ENCODE measurements at regions not wholly inside any gene's neighbourhood (a gene's known extent, or its start where the extent isn't known, plus 50 kb on each side); places are given as distances from the start of the nearest gene placed in this dataset.
"Not testable (repeated sequence)": the region's sequence is repeated elsewhere in the genome, so short reads cannot be mapped to it uniquely, and the experiment has no call there.

DNA sequence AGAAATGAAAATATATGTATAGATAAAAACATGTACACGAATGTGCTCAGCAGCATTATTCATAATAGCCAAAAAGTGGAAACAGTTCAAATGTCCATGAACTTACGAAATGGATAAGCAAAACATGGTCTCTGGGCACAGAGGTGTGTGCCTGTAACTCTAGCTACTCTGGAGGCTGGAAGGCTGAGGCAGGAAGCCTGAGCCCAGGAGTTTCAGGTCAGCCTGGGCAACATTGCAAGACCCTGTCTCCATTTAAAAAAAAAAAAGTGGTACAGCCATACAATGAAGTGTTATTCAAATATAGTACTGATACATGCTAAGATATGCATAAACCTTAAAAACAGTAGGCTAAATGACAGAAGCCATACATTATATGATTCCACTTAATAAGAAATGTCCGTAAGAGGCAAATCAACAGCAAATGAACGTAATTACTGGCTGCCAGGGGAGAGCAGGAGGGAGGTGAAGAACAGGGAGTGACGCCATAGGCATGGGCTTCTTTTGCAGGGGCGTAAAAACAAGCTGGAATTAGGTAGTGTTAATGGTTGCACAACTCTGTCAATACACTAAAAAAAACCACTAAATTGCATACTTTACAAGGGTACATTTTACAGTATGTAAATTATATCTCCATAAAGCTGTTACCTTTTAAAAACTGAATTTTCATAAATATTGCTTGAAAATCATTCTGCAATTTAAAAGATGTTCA, 87.2 kb upstream of the PLEKHM1 start:
- no peak overlapping the region for H3K9ac ChIP-seq
- H3K36me3 ChIP-seq: peaks cover 5 to 82% (median 61%) of the 10 kb centered on the region in 11 experiments; a peak in 18 of 22 replicates
- H3K27ac ChIP-seq: no peak overlapping the region
- H3K4me2 ChIP-seq: no peak overlapping the region
- no peaks in the 10 kb centered on the region for H3K9me3 ChIP-seq (replicated peaks in 1 of 11)
- H3K27me3 ChIP-seq: no peaks in the 10 kb centered on the region
- peaks cover 8 to 24% (median 13%) of the 10 kb centered on the region in 10 experiments for H3K4me1 ChIP-seq
- TF ChIP-seq Cebpa-rat (IDR thresholded peaks at IDR 0.05): no peak
- peaks cover 20 to 87% (median 59%) of the 10 kb centered on the region in 11 experiments; a peak in 21 of 22 replicates for H4K20me1 ChIP-seq
- H3K4me3 ChIP-seq: no peak overlapping the region

DNA sequence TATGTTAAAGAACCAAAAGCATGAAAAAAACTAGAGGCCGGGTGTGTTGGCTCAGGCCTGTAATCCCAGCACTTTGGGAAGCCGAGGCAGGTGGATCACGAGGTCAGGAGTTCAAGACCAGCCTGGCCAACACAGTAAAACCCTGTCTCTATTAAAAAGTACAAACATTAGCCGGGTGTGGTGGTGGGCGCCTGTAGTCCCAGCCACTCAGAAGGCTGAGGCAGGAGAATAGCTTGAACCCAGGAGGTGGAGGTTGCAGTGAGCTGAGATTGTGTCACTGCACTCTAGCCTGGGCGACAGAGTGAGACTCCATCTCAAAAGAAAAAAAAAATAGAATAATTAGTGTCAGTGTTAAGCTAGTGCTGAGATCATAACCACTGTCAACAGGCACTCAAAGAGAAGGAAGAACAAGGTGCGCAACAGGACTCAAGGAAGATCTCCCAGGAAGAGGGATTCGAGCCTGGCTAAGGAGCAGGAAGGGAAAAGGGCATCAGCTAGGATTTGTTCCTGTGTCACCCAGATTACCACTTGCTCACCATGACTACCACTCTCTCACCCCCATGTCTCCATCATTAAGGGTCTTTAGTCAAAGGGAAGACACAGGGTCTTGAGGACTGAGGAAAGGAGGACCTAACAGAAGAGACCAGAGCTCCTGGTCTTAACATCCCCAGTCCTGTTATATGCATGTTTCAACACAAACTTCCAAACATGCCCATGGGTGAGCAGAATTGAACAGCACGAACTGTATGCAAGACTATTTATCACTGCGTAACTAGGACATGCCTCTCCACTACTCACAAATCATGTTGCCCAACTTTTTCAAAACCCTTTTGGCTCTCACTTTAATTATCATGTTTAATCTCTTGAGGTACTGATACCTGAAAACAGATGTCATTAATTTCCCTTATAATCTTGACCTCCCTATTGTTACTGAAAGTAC, 88.3 kb upstream of the PLEKHM1 start:
- H3K36me3 ChIP-seq: peaks cover 5 to 75% (median 57%) of the 10 kb centered on the region in 11 experiments; a peak in 18 of 22 replicates
- H3K9ac ChIP-seq: no peak overlapping the region
- peaks cover 13 to 31% (median 20%) of the 10 kb centered on the region in 10 experiments for H3K4me1 ChIP-seq
- TF ChIP-seq Cebpa-rat (IDR thresholded peaks at IDR 0.05): no peak
- H3K27ac ChIP-seq: no peak overlapping the region
- H3K4me3 ChIP-seq: no peak overlapping the region
- no peaks in the 10 kb centered on the region for H3K9me3 ChIP-seq (replicated peaks in 1 of 11)
- no peak overlapping the region for H3K4me2 ChIP-seq
- H3K27me3 ChIP-seq: no peaks in the 10 kb centered on the region
- peaks cover 20 to 81% (median 53%) of the 10 kb centered on the region in 11 experiments; a peak in 21 of 22 replicates for H4K20me1 ChIP-seq

DNA sequence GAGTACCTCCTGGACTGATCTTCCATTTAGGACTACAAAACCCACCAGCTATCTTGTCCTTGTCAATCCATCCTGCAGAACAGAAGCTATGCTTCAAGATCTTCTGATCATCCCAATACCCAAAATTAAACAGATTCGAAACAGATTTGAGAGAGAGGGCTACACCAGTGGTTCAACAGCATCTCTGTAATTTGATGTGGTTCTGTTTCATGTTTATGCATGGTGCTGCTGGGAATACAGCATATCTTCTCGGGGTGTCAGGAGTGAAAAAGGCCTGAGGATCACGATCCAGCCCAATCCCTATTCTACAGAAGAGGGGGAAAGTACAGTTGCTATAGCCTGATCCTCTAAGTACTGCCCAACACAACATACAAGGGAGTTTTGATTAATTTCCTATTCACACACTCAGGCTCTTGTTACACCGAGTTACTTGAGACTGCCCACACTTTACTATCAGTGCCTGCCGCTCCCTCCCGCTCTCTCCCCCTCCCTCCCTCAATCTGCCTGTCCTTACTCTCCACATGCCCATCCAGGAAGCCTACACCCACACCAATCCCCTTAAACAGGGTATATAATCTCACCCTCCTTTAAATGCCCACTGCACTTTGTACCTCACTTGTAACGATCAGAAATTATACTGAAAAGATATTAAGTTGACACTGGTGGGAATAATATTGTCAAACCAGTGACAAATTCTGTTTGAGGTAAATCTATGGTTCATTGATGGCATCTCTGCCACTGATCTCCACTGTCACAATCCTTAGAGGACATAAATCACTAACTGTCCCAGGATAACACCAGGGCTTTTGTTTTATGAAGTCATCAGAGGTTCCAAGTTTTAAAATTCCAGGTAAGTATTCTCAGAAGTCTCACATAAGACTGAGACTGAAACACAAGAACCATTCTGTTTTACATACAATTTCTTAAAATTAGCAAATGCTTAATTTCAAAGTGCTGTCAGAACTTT, 89.3 kb upstream of the PLEKHM1 start:
- no peak overlapping the region for H3K4me2 ChIP-seq

DNA sequence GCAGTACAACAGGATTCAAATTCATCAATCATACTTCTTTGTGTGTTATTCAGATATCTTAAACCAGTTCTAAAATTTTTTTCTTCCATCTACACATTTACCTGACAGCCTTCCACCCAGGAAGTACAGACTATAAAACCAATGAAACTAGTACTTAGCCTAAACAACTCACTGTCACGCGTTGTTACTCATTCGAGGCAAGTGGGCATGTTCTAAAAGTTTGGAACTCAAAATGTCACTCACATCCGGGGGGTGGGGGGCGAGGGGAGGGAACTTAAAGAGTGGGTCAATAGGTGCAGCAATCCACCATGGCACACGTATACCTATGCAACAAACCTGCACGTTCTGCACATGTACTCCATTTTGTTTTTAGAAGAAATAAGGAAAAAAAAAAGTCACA, 90.4 kb upstream of the PLEKHM1 start:
- Histone ChIP-seq H4K20me1 (peaks cover 19 to 64% (median 33%) of the 10 kb centered on the region in 11 experiments; a peak in 19 of 22 replicates), H3K9ac (no peak overlapping the region), H3K27me3 (peaks cover 0 to under 1% (median 0%) of the 10 kb centered on the region in 11 experiments; a peak in 3 of 22 replicates), H3K4me1 (peaks cover 13 to 27% (median 21%) of the 10 kb centered on the region in 10 experiments), H3K36me3 (peaks cover 4 to 55% (median 41%) of the 10 kb centered on the region in 11 experiments; a peak in 18 of 22 replicates), H3K4me3 (no peak overlapping the region), H3K9me3 (replicated peaks in 1 of 11) (no peaks in the 10 kb centered on the region), H3K4me2 (peak overlapping the region in 1 of 11 experiments; percentile 4; a peak in 1 of 22 replicates), H3K27ac (no peak overlapping the region)
- no peak for TF ChIP-seq Cebpa-rat (IDR thresholded peaks at IDR 0.05)

More for the DNA sequence above, 89.3 kb upstream of the PLEKHM1 start:
- TF ChIP-seq Cebpa-rat (IDR thresholded peaks at IDR 0.05): no peak
- Histone ChIP-seq H3K4me1 (peaks cover 13 to 31% (median 21%) of the 10 kb centered on the region in 10 experiments), H4K20me1 (peaks cover 20 to 74% (median 43%) of the 10 kb centered on the region in 11 experiments; a peak in 20 of 22 replicates), H3K9me3 (replicated peaks in 1 of 11) (no peaks in the 10 kb centered on the region), H3K9ac (no peak overlapping the region), H3K36me3 (peaks cover 5 to 66% (median 53%) of the 10 kb centered on the region in 11 experiments; a peak in 18 of 22 replicates), H3K4me3 (no peak overlapping the region), H3K27ac (no peak overlapping the region), H3K27me3 (no peaks in the 10 kb centered on the region)

DNA sequence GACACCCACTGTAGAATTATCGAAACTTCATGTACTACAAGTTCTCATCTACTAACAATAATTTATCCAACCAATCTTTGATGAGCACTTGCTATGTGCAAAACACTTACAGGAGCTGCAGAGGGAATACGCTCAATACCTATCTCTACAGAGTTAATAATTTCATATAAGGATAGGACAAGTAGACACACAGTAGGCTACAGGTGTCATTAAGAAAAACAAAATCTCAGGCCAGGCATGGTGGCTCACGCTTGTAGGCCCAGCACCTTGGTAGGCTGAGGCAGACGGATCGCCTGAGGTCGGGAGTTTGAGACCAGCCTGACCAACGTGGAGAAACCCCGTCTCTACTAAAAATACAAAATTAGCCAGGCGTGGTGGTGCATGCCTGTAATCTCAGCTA, 91.3 kb upstream of the PLEKHM1 start:
- Histone ChIP-seq H3K9ac (no peak overlapping the region), H3K36me3 (peaks cover 4 to 46% (median 32%) of the 10 kb centered on the region in 11 experiments; a peak in 18 of 22 replicates), H3K27me3 (peaks cover 0 to 5% (median 0%) of the 10 kb centered on the region in 11 experiments; a peak in 4 of 22 replicates), H4K20me1 (peaks cover 19 to 56% (median 31%) of the 10 kb centered on the region in 11 experiments; a peak in 19 of 22 replicates), H3K9me3 (replicated peaks in 1 of 11) (no peaks in the 10 kb centered on the region), H3K4me2 (peak overlapping the region in 4 of 11 experiments; percentile 87 to 96 (median 92); a peak in 3 of 22 replicates), H3K27ac (no peak overlapping the region), H3K4me3 (no peak overlapping the region), H3K4me1 (peaks cover 14 to 35% (median 26%) of the 10 kb centered on the region in 10 experiments)
- no peak for TF ChIP-seq Cebpa-rat (IDR thresholded peaks at IDR 0.05)

DNA sequence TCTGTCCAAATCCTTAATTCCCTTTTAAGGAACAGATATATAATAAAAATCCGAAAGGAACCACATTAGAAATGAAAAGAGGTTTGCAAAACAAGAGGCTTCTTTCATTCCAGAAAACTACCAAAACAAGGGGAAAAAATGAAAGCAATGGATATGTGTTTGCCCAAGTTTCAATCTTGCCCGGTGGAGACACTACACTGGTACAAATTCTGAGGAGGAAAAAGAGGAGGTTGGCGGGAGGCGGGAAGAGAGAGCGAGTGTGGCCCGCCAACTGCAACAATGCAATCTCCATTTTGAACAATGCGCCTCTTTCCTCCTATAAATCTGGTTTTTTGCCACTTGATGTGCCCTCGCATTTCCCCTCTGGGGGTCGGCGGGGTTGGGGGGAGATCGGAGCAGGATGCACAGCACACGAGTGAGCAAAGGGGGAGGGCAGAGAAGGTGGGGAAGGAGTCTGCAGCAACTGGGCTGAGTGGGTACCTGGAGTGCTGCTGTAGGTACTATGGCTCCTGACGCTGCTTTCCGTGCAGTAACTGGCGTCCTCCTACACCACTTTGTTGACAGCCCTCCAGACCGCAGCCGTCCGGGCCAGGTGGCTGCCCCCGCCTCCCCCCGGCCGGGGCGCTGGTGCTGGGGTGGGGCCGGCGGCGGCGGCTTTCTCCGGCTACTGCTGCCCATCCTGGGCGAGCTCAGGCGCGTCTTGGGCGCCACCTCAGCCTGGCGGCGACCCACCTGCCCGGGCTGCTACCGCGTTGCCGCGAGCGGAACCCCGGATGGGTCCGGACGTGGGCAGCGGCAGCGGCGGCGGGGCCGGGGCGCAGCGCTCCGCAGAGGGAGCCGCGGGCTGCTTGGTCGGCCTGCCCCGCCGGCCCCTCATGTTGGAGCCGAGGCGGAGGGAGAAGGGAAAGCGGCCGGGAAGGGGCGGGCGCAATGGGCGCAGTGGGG, 93.8 kb upstream of the PLEKHM1 start:
- TF ChIP-seq Cebpa-rat (IDR thresholded peaks at IDR 0.05): no peak
- Histone ChIP-seq H3K4me2 (peak overlapping the region; percentile 81 to 99 (median 87)), H3K4me3 (peak overlapping the region; percentile 73 to 94 (median 78)), H3K27ac (peak overlapping the region; percentile 71 to 98 (median 94)), H3K9ac (peak overlapping the region; percentile 88 to 99 (median 95)), H3K4me1 (peaks cover 12 to 35% (median 27%) of the 10 kb centered on the region in 10 experiments), H3K9me3 (replicated peaks in 1 of 11) (no peaks in the 10 kb centered on the region), H3K27me3 (peaks cover 0 to 5% (median 0%) of the 10 kb centered on the region in 11 experiments; a peak in 4 of 22 replicates), H4K20me1 (peaks cover 5 to 31% (median 12%) of the 10 kb centered on the region in 11 experiments; a peak in 16 of 22 replicates), H3K36me3 (peaks cover 4 to 29% (median 21%) of the 10 kb centered on the region in 11 experiments; a peak in 15 of 22 replicates)

DNA sequence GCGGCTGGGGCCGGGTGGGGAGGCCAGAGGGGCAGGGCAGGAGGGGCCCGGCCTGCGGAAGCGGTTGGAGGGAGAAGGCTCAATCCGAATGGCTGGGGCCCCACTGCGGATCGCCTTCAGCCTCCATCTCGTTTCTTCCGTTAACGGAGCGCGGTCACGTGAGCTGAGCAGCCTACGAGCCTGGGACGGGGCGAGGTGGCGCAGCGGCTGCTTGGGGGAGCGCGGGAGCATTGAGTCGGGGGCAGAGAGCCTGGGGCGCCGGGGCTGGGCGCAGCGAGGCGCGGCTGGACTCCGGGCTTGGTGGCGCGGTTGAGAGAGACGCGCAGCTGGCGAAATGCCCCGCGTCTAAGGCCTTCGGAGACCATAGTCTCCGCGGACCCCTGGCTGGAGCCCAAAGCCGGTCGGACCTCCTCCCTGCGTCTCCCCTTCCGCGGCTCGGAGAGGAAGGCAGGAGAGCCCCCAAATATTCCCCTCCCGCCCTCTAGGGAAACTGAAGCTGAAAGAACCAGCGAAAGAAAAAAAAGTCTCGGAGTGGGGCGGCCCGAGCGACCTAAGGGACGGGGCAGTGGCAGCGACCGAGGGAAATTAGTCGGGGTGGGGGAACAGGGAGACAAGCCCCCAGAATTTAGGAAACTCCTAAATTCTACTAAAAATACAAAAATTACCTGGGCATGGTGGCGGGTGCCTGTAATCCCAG, 94.7 kb upstream of the PLEKHM1 start:
- peak overlapping the region; percentile 71 to 98 (median 94) for H3K27ac ChIP-seq
- H3K36me3 ChIP-seq: peaks cover 4 to 22% (median 19%) of the 10 kb centered on the region in 11 experiments; a peak in 15 of 22 replicates
- peaks cover 12 to 32% (median 27%) of the 10 kb centered on the region in 10 experiments for H3K4me1 ChIP-seq

DNA sequence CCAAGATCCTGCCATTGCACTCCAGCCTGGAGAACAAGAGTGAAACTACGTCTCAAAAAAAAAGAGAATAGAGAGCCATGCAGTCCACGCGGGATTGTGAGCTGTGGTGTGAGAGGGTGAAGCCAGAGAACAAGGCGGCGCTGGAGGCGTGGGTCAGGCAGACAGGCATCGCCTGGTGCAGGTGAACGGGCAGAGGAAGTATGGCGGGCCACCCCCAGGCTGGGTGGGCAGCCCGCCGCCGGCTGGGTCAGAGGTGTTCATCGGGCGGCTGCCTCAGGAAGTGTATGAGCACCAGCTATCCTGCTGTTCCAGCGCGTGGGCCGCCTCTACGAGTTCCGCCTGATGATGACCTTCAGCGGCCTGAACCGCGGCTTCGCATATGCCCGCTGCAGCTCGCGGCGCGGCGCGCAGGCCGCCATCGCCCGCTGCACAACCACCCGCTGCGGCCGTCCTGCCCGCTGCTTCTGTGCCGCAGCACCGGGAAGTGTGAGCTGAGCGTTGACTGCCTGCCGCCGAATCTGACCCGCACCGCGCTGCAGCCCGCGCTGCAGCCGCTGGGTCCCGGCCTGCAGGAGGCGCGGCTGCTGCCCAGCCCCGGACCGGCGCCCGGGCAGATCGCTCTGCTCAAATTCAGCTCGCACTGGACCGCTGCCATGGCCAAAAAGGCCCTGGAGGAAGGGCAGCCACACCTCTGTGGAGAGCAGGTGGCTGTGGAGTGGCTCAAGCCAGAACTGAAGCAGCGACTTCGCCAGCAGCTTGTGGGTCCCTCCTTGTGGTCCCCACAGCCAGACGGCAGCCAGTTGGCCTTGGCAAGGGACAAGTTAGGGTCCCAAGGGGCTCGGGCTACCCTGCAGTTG, 95.5 kb upstream of the PLEKHM1 start:
- not testable (repeated sequence) for H3K27me3 ChIP-seq; H3K9me3 ChIP-seq (replicated peaks in 1 of 11)
- Histone ChIP-seq H3K4me2 (peak overlapping the region; percentile 81 to 89 (median 86)), H3K9ac (peak overlapping the region; percentile 88 to 99 (median 95)), H3K4me3 (peak overlapping the region; percentile 73 to 94 (median 78)), H3K27ac (peak overlapping the region; percentile 71 to 98 (median 94); a peak in 21 of 22 replicates), H3K4me1 (peaks cover 12 to 32% (median 26%) of the 10 kb centered on the region in 10 experiments), H3K36me3 (peaks cover 2 to 19% (median 17%) of the 10 kb centered on the region in 11 experiments; a peak in 15 of 22 replicates), H4K20me1 (peaks cover 0 to 20% (median 0%) of the 10 kb centered on the region in 11 experiments; a peak in 4 of 22 replicates)

More for the DNA sequence above, 94.7 kb upstream of the PLEKHM1 start:
- H3K9ac ChIP-seq: peak overlapping the region; percentile 88 to 99 (median 95)
- peak overlapping the region; percentile 81 to 99 (median 86) for H3K4me2 ChIP-seq
- H4K20me1 ChIP-seq: peaks cover 0 to 23% (median 5%) of the 10 kb centered on the region in 11 experiments; a peak in 7 of 22 replicates
- peak overlapping the region; percentile 73 to 94 (median 78) for H3K4me3 ChIP-seq
- H3K9me3 ChIP-seq (replicated peaks in 1 of 11); H3K27me3 ChIP-seq: not testable (repeated sequence)

DNA sequence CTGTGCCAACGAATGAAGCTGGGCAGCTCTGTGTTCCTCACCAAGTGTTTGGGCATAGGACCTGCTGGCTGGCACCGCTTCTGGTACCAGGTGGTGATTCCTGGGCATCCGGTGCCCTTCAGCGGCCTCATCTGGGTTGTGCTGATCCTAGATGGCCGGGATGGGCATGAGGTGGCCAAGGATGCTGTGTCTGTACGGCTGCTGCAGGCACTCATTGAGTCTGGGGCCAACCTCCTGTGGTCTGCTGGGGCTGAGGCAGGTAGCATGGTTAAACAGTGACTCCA, 96.1 kb upstream of the PLEKHM1 start:
- Histone ChIP-seq H3K4me2 (peak overlapping the region; percentile 81 to 89 (median 86)), H3K9ac (peak overlapping the region in 9 of 11 experiments; percentile 91 to 99 (median 95); a peak in 12 of 22 replicates), H3K36me3 (peaks cover 0 to 13% (median 11%) of the 10 kb centered on the region in 11 experiments; a peak in 15 of 22 replicates), H3K4me1 (peaks cover 12 to 30% (median 23%) of the 10 kb centered on the region in 10 experiments), H3K27ac (peak overlapping the region in 4 of 11 experiments; percentile 92 to 96 (median 94); a peak in 4 of 22 replicates), H4K20me1 (peaks cover 0 to 15% (median 0%) of the 10 kb centered on the region in 11 experiments; a peak in 4 of 22 replicates), H3K4me3 (peak overlapping the region; percentile 73 to 94 (median 78); a peak in 16 of 20 replicates)
- not testable (repeated sequence) for H3K9me3 ChIP-seq (replicated peaks in 1 of 11); H3K27me3 ChIP-seq
